ENCODE measurements at regions not wholly inside any gene's neighbourhood (a gene's known extent, or its start where the extent isn't known, plus 50 kb on each side); places are given as distances from the start of the nearest gene placed in this dataset.

- no peak for TF ChIP-seq EHMT2 (IDR thresholded peaks at IDR 0.05; ENCODE audit: borderline replicate concordance, low read depth, low read length)
- peak; percentile 41; the same call in 1 of the 2 replicates for TF ChIP-seq HDAC1 (CRISPR knock-in tag; IDR thresholded peaks at IDR 0.05)
- TF ChIP-seq ZNF20 (CRISPR knock-in tag; IDR thresholded peaks at IDR 0.05): no peak
- TF ChIP-seq EP300 (IDR thresholded peaks at IDR 0.05; ENCODE audit: low read depth in 2 of 2, low read length in 2 of 2): peak in 1 of 2 experiments; percentile 68; a peak in 2 of 4 replicates
- TF ChIP-seq EP300 (CRISPR knock-in tag; IDR thresholded peaks at IDR 0.05; ENCODE audit: borderline replicate concordance): no peak
Measured at GRCh38 chr5:119852140-119852539, 222.8 kb downstream of the FAM170A start.

All from HepG2 (cell line).